K562 (cell line): ENCODE measurements at regions not wholly inside any gene's neighbourhood (a gene's known extent, or its start where the extent isn't known, plus 50 kb on each side); places are given as distances from the start of the nearest gene placed in this dataset.

Experiments
- ARID1B ChIP-seq: fragments of 450-650 bp; IDR thresholded peaks from 2 replicates; pipeline ENCODE4 v1.6.1; 2016; ENCODE audit warnings: antibody characterized with exemption, mild to moderate bottlenecking, inconsistent platforms
- MEIS2 ChIP-seq: fragments of 450-650 bp; IDR thresholded peaks from 2 replicates; pipeline ENCODE4 v1.6.1; 2014; ENCODE audit warnings: mild to moderate bottlenecking; ENCODE audit not compliant: partially characterized antibody
- ZFP36 ChIP-seq: fragments of 150-350 bp; IDR thresholded peaks from 2 replicates; pipeline ENCODE4 v1.6.1; 2018; ENCODE audit warnings: low read length, low read depth; ENCODE audit not compliant: partially characterized antibody
- ZNF277 ChIP-seq: fragments of 250-450 bp; sonication (Bioruptor Pico); IDR thresholded peaks from 2 replicates; pipeline ENCODE4 v1.8.0; 2022; ENCODE audit warnings: inconsistent platforms, mild to moderate bottlenecking, moderate library complexity, borderline replicate concordance
- ZNF609 ChIP-seq: sonication (generic); formaldehyde crosslinking; IDR thresholded peaks from 2 replicates; pipeline ENCODE4 v1.8.1; 2023; ENCODE audit warnings: missing genetic modification reagents, mild to moderate bottlenecking, borderline replicate concordance

GRCh38 chr17:45719335-45720071, 64.6 kb upstream of the CRHR1 start (continued):
- no peak for TF ChIP-seq ZNF609 (CRISPR knock-in tag)
- no peak for TF ChIP-seq ZNF277 (CRISPR knock-in tag)
- no peak for TF ChIP-seq ARID1B
- peak; percentile 4 for TF ChIP-seq ZFP36
- TF ChIP-seq MEIS2 = no peak
